Naive thymus-derived CD4-positive, alpha-beta T cell (primary cell): ENCODE measurements at regions not wholly inside any gene's neighbourhood (a gene's known extent, or its start where the extent isn't known, plus 50 kb on each side); places are given as distances from the start of the nearest gene placed in this dataset.

Source experiments
- ATAC-seq: fragments of 150-1000 bp; cut with Tn5 transposase; 2 replicates; pipeline ENCODE4 v1.10.0; 2021; ENCODE audit warnings: mild to moderate bottlenecking, moderate library complexity
- CTCF ChIA-PET: fragments of 350-600 bp; sonication (Branson Sonifier 250); formaldehyde crosslinking; loops from one replicate; lab custom pipeline; 2021; ENCODE audit warnings: antibody characterized with exemption; lab: Charles Lee
- POLR2A ChIA-PET: fragments of 350-600 bp; sonication (Branson Sonifier 250); formaldehyde crosslinking; loops from one replicate; lab custom pipeline; 2021; ENCODE audit warnings: antibody characterized with exemption, inconsistent platforms; lab: Charles Lee
- DNase-seq, 9 donors: peaks; one replicate each; pipeline versions ENCODE4 v3.0.0 to v3.0.0-alpha.2; 2020 to 2022; ENCODE audit warnings: mixed read lengths in 1 of 9
- H3K27ac ChIP-seq: one replicate; pipeline ENCODE4 v1.7.0; 2013; ENCODE audit warnings: mild to moderate bottlenecking, low read depth, low read length, moderate library complexity
- H3K27me3 ChIP-seq, 2 donors: one replicate each; pipeline ENCODE4 v1.7.0; 2013; ENCODE audit warnings: low read length in 2 of 2, mild to moderate bottlenecking in 2 of 2, moderate library complexity in 2 of 2; ENCODE audit not compliant: control insufficient read depth in 2 of 2, insufficient read depth in 2 of 2
- H3K36me3 ChIP-seq, 3 experiments: 1 replicate in 2 of 3; 2 replicates in 1 of 3; pipeline ENCODE4 v1.7.0; 2013; ENCODE audit warnings: low read length in 3 of 3, mild to moderate bottlenecking in 3 of 3, moderate library complexity in 1 of 3; ENCODE audit not compliant: insufficient read depth in 3 of 3, control insufficient read depth in 2 of 3
- H3K4me1 ChIP-seq, 2 donors: one replicate each; pipeline ENCODE4 v1.7.0; 2013; ENCODE audit warnings: low read length in 2 of 2, mild to moderate bottlenecking in 2 of 2, moderate library complexity in 1 of 2; ENCODE audit not compliant: control insufficient read depth in 2 of 2, insufficient read depth in 2 of 2
- H3K4me3 ChIP-seq: 2 replicates; pipeline ENCODE4 v1.7.0; 2013; ENCODE audit warnings: mild to moderate bottlenecking, low read length
- H3K9me3 ChIP-seq, 3 experiments: 1 replicate in 2 of 3; 2 replicates in 1 of 3; pipeline ENCODE4 v1.7.0; 2013; ENCODE audit warnings: low read length in 3 of 3; ENCODE audit not compliant: control insufficient read depth in 2 of 3
- H3K27ac Mint-ChIP-seq, 9 donors: one replicate each; pipeline ENCODE4 v1.8.0; 2020 to 2022; ENCODE audit warnings: mixed read lengths in 9 of 9, mild to moderate bottlenecking in 8 of 9, moderate library complexity in 5 of 9, inconsistent platforms in 2 of 9
- H3K27me3 Mint-ChIP-seq, 5 donors: one replicate each; pipeline ENCODE4 v1.8.0; 2021 to 2022; ENCODE audit warnings: mixed read lengths in 5 of 5, mild to moderate bottlenecking in 1 of 5
- H3K36me3 Mint-ChIP-seq, 5 donors: one replicate each; pipeline ENCODE4 v1.8.0; 2020 to 2022; ENCODE audit warnings: mixed read lengths in 5 of 5, mild to moderate bottlenecking in 3 of 5, inconsistent platforms in 1 of 5
- H3K4me1 Mint-ChIP-seq, 7 donors: one replicate each; pipeline ENCODE4 v1.8.0; 2020 to 2022; ENCODE audit warnings: mixed read lengths in 7 of 7, mild to moderate bottlenecking in 3 of 7, inconsistent platforms in 1 of 7
- H3K4me3 Mint-ChIP-seq, 10 donors: one replicate each; pipeline ENCODE4 v1.8.0; 2020 to 2022; ENCODE audit warnings: mild to moderate bottlenecking in 10 of 10, mixed read lengths in 10 of 10, moderate library complexity in 6 of 10, inconsistent platforms in 2 of 10
- H3K9me3 Mint-ChIP-seq, 11 donors: one replicate each; pipeline ENCODE4 v1.8.0; 2020 to 2022; ENCODE audit warnings: mixed read lengths in 11 of 11, mild to moderate bottlenecking in 4 of 11, inconsistent platforms in 1 of 11, moderate library complexity in 1 of 11
- intact Hi-C, 2 donors: fragments of 100-400 bp; cut with micrococcal nuclease; formaldehyde crosslinking; loops; one replicate each; pipeline ENCODE4 v1.15.1; 2023

DNA sequence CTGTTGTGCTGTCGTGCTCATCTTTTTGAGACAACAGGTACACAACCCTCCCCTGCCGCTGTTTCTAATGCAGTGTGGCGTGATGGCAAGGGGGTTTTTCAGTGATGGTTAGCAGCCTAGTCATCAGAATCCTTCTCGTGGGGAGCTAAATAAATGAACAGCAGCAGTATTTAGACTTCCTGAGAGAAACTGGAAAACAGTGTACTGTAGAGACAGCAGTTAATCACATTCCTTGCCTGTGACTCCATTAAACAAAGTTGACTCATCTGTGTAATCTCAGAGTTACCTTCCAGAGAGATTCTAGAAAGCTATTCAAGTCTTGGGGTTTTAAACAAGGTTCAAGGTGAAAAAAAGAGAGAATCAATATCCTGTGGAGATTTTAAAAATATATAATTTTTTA, 1753.2 kb upstream of the PCDH7 start:
- Histone ChIP-seq H3K4me3 (no peak overlapping the region), H3K27ac (no peak overlapping the region), H3K4me1 (no peaks in the 10 kb centered on the region), H3K27me3 (no peaks in the 10 kb centered on the region), H3K36me3 (no peaks in the 10 kb centered on the region), H3K9me3 (peaks cover 0 to 2% (median 0%) of the 10 kb centered on the region in 3 experiments)
- no peak overlapping the region for H3K4me3 Mint-ChIP-seq
- H3K27ac Mint-ChIP-seq, result no peak overlapping the region
- ATAC-seq (no peak), DNase-seq (no peak)
- peaks cover 0 to 16% (median 3%) of the 10 kb centered on the region in 11 donors for H3K9me3 Mint-ChIP-seq
- POLR2A ChIA-PET, result no interaction called here
- intact Hi-C loops, result no loop called here
- H3K36me3 Mint-ChIP-seq, result no peaks in the 10 kb centered on the region
- no peaks in the 10 kb centered on the region for H3K27me3 Mint-ChIP-seq
- CTCF ChIA-PET, result no interaction called here
- H3K4me1 Mint-ChIP-seq, result no peaks in the 10 kb centered on the region

DNA sequence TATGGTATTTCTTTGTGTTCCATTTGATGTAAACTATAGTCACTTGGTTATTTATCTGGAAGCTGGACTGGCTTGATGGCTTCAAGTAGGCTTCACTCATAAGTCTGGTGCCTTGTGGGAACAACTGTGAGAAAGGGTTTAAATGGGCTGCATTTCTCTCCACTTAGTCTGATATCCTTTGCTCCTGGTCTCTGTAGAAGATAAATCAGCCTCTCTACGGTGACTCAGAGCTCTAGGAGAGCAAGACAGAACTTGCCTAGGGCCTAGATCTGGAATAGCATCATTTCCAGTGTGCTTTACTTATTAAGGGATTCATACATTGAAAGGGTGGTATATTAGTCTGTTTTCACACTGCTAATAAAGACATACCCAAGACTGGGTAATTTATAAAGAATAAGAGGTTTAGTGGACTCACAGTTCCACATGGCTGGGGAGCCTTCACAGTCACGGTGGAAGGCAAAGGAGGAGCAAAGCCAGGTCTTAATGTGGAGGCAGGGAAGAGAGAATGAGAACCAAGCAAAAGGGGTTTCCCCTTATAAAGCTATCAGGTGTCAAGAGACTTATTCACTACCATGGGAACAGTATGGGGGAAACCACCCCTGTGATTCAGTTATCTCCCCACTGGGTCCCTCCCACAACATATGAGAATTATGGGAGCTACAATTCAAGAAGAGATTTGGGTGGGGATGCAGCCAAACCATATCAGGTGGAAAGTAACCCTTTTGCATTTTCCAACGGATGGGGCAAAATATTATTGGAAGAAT, 1746.4 kb upstream of the PCDH7 start:
- CTCF ChIA-PET, result no interaction called here
- intact Hi-C loops, result no loop called here

DNA sequence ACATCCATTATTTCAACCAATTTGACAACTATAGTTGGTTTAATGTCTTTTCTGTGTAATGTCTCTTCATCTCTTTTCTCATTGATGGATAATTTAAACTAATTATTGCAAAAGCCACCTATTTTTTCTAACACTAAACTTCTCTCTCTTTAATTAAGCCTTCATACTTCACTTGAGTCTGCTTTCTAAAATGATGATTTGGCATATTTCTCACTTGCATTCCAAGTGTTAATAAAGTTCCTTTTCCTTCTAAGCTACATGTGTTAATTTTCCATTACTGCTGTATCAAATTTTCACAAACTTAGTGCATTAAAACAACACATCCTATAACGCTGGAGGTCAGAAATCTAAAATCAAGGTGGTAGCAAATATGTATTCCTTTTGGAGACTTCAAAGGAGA, 1743.8 kb upstream of the PCDH7 start:
- no peak for ATAC-seq
- H3K36me3 Mint-ChIP-seq, result no peaks in the 10 kb centered on the region
- no peaks in the 10 kb centered on the region for H3K36me3 ChIP-seq
- no peak overlapping the region for H3K4me3 Mint-ChIP-seq
- H3K27ac ChIP-seq, result no peak overlapping the region
- no peaks in the 10 kb centered on the region for H3K4me1 Mint-ChIP-seq
- no peaks in the 10 kb centered on the region for H3K27me3 ChIP-seq
- H3K4me3 ChIP-seq, result no peak overlapping the region
- peaks cover 1 to 12% (median 5%) of the 10 kb centered on the region in 11 donors for H3K9me3 Mint-ChIP-seq
- no peaks in the 10 kb centered on the region for H3K4me1 ChIP-seq
- peaks cover 0 to under 1% (median 0%) of the 10 kb centered on the region in 3 experiments for H3K9me3 ChIP-seq
- POLR2A ChIA-PET, result no interaction called here
- DNase-seq, result no peak
- intact Hi-C loops, result no loop called here
- H3K27me3 Mint-ChIP-seq, result no peaks in the 10 kb centered on the region
- H3K27ac Mint-ChIP-seq, result no peak overlapping the region
- CTCF ChIA-PET, result no interaction called here

More for the DNA sequence above, 1746.4 kb upstream of the PCDH7 start:
- Mint-ChIP-seq H3K27ac (peak overlapping the region in 1 of 9 donors; percentile 21), H3K4me1 (no peaks in the 10 kb centered on the region), H3K9me3 (peaks cover 0 to 12% (median 5%) of the 10 kb centered on the region in 11 donors), H3K36me3 (no peaks in the 10 kb centered on the region), H3K4me3 (no peak overlapping the region), H3K27me3 (no peaks in the 10 kb centered on the region)
- H3K27ac ChIP-seq, result no peak overlapping the region
- no peak overlapping the region for H3K4me3 ChIP-seq
- DNase-seq (no peak), ATAC-seq (no peak)
- no peaks in the 10 kb centered on the region for H3K4me1 ChIP-seq
- POLR2A ChIA-PET, result no interaction called here
- no peaks in the 10 kb centered on the region for H3K27me3 ChIP-seq
- no peaks in the 10 kb centered on the region for H3K36me3 ChIP-seq
- H3K9me3 ChIP-seq, result peaks cover 0 to 2% (median 0%) of the 10 kb centered on the region in 3 experiments

DNA sequence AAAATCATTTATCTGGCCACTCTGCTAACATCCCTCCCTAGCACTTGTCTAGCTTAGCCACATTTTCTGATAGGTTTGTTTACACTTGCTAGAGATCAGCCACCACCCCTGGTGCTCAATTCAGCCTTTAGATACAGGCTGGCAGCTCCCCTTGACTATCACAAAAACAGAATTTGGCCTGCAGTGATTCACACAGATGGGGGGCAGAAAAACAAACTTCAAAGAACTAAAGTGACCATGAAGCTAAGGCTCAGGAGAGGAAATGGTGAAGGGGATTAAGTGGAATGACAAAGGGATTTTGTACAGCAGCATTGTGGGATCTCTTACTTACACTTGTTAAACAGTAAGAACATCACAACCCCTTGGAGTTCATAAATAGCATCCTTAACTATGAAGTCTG, 1718.0 kb upstream of the PCDH7 start:
- no peaks in the 10 kb centered on the region for H3K4me1 ChIP-seq
- no peaks in the 10 kb centered on the region for H3K36me3 Mint-ChIP-seq
- no peaks in the 10 kb centered on the region for H3K27me3 Mint-ChIP-seq
- H3K4me1 Mint-ChIP-seq, result no peaks in the 10 kb centered on the region
- POLR2A ChIA-PET, result no interaction called here
- no peak overlapping the region for H3K27ac ChIP-seq
- no peaks in the 10 kb centered on the region for H3K36me3 ChIP-seq
- ATAC-seq, result no peak
- no peak overlapping the region for H3K4me3 Mint-ChIP-seq
- peaks cover 5 to 34% (median 14%) of the 10 kb centered on the region in 11 donors for H3K9me3 Mint-ChIP-seq
- intact Hi-C loops, result no loop called here
- no peaks in the 10 kb centered on the region for H3K27me3 ChIP-seq
- H3K27ac Mint-ChIP-seq, result no peak overlapping the region
- H3K9me3 ChIP-seq, result no peaks in the 10 kb centered on the region
- no peak for DNase-seq
- CTCF ChIA-PET, result no interaction called here
- no peak overlapping the region for H3K4me3 ChIP-seq

DNA sequence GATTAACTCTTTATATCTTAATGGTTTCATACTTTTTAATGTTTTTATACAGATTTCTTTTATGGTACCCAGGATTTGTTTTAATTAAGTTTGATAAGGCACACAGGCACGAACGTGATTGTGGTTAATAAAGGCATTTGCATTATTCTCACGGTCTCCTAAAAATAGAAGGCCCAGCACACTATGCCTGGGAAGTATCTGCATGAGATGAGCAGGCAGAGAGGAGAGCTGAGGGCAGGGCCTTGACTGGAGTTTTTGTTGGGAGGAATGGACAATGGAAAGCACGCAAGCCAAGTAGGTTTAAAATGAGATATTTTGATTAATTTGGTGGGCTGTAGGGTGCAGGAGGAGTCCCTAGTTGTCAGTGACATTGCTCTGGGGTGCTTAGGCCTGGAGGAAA, 1714.3 kb upstream of the PCDH7 start:
- Mint-ChIP-seq H3K4me3 (no peak overlapping the region), H3K36me3 (no peaks in the 10 kb centered on the region), H3K27ac (no peak overlapping the region), H3K27me3 (no peaks in the 10 kb centered on the region), H3K9me3 (peaks cover 5 to 26% (median 12%) of the 10 kb centered on the region in 11 donors), H3K4me1 (no peaks in the 10 kb centered on the region)
- intact Hi-C loops, result no loop called here
- no peaks in the 10 kb centered on the region for H3K4me1 ChIP-seq
- CTCF ChIA-PET, result no interaction called here
- DNase-seq, result no peak
- no peak for ATAC-seq
- H3K36me3 ChIP-seq, result no peaks in the 10 kb centered on the region
- H3K4me3 ChIP-seq, result no peak overlapping the region
- no peak overlapping the region for H3K27ac ChIP-seq
- no peaks in the 10 kb centered on the region for H3K9me3 ChIP-seq
- POLR2A ChIA-PET, result no interaction called here
- H3K27me3 ChIP-seq, result no peaks in the 10 kb centered on the region

- Histone ChIP-seq H3K4me1 (no peaks in the 10 kb centered on the region), H3K27me3 (no peaks in the 10 kb centered on the region), H3K36me3 (no peaks in the 10 kb centered on the region), H3K9me3 (no peaks in the 10 kb centered on the region), H3K4me3 (no peak overlapping the region), H3K27ac (no peak overlapping the region)
- Mint-ChIP-seq H3K27ac (no peak overlapping the region), H3K9me3 (peaks cover 5 to 48% (median 14%) of the 10 kb centered on the region in 11 donors), H3K36me3 (no peaks in the 10 kb centered on the region), H3K4me3 (no peak overlapping the region), H3K4me1 (no peaks in the 10 kb centered on the region), H3K27me3 (no peaks in the 10 kb centered on the region)
- ATAC-seq (no peak), DNase-seq (no peak)
- ChIA-PET CTCF (no interaction called here), POLR2A (no interaction called here)
- intact Hi-C loops, result no loop called here
Measured at GRCh38 chr4:29009908-29010307, 1710.3 kb upstream of the PCDH7 start.

- no peaks in the 10 kb centered on the region for H3K27me3 Mint-ChIP-seq
- H3K9me3 Mint-ChIP-seq, result peaks cover 1 to 44% (median 9%) of the 10 kb centered on the region in 11 donors
Measured at GRCh38 chr4:29013341-29013740, 1706.8 kb upstream of the PCDH7 start.

More at GRCh38 chr4:29013341-29013740, 1706.8 kb upstream of the PCDH7 start:
- H3K27ac ChIP-seq, result no peak overlapping the region
- POLR2A ChIA-PET, result no interaction called here
- Mint-ChIP-seq H3K27ac (no peak overlapping the region), H3K4me3 (no peak overlapping the region), H3K36me3 (no peaks in the 10 kb centered on the region), H3K4me1 (no peaks in the 10 kb centered on the region)
- H3K36me3 ChIP-seq, result no peaks in the 10 kb centered on the region
- no peaks in the 10 kb centered on the region for H3K9me3 ChIP-seq
- intact Hi-C loops, result no loop called here
- H3K4me3 ChIP-seq, result no peak overlapping the region
- ATAC-seq (no peak), DNase-seq (no peak)
- H3K4me1 ChIP-seq, result no peaks in the 10 kb centered on the region
- CTCF ChIA-PET, result no interaction called here
- no peaks in the 10 kb centered on the region for H3K27me3 ChIP-seq
